NOMO-1 (cell line): ENCODE measurements at regions not wholly inside any gene's neighbourhood (a gene's known extent, or its start where the extent isn't known, plus 50 kb on each side); places are given as distances from the start of the nearest gene placed in this dataset.
A peak's percentile ranks its signal among the peaks of the same experiment; 100 is the strongest.

Experiments
- DNase-seq, 2 experiments: peaks; one replicate each; lab custom pipeline; 2025; ENCODE audit not compliant: unreplicated experiment in 2 of 2; lab: John Stamatoyannopoulos, UW

DNA sequence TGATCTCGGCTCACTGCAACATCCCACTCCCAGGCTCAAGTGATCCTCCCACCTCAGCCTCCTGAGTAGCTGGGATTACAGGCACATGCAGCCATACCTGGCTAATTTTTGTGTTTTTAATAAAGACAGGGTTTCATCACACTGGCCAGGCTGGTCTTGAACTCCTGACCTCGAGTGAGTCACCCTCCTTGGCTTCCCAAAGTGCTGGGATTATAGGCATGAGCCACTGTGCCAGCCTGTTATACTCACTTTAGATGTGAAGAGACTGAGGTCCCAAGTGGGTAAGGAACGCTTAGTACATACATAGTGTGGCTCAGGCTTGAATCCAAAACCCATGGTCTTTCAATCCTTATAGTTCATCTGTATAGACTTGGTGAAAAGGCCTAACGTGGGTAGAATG lies 63.7 kb upstream of the EPS8L3 start:
- no peak for DNase-seq

DNA sequence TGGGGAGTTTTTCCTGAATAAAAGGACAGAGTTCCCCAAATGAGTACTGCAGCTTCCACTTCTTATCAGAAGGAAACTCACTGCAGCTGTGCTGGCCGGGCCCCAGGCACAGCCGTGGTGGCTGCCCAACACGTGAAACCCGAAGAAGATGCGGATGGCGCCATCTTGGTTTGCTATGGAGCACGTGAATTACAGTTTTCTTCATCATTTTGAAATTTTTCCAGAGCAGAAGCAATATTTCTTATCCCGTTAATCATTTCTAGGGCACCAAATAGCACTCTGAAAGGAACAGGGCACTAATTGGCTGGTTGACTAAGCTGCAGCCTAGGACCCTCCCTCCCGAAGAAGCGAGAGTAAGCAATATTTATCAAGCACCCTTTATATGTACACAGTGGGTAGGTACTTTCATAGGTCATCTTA lies 63.2 kb upstream of the EPS8L3 start:
- DNase-seq: no peak

- no peak for DNase-seq
These were observed 62.7 kb upstream of the EPS8L3 start for GRCh38 chr1:109826446-109826845.

DNA sequence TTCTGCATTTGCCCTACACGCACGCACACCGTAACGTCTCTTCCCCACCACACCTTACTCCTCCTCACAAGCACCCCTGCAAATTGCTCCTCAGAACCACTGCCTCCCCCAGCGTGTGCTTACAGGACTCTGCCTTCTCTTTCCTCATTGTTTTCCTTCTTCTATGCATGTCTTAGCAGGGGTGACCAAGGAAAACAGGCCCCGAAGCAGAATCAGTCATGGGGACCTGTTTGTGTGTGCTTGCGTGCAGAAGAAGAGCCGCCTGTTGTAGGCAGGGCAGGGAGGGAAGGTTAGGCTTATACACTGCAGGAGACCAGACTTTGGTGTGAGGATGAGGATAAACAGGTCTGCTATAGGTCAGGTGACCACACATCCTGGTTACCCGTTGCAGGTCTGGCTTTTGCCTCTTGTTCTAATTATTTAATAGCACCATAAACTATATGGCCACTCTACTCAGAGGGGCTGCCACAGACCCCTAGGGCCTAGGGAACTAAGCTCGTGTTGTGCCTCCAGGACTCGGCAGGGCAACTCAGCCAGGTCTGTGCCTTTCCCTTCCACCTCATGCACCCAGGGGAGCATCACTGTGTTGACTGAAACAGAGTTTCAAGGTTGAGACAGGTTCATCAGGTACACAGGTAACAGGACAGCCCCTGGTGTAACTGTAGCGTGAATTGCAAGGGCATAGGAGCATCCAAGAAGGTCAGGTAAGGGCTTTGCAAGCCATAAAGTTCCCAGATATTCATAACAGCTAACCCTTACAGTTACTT lies 60.8 kb upstream of the EPS8L3 start:
- no peak for DNase-seq

DNA sequence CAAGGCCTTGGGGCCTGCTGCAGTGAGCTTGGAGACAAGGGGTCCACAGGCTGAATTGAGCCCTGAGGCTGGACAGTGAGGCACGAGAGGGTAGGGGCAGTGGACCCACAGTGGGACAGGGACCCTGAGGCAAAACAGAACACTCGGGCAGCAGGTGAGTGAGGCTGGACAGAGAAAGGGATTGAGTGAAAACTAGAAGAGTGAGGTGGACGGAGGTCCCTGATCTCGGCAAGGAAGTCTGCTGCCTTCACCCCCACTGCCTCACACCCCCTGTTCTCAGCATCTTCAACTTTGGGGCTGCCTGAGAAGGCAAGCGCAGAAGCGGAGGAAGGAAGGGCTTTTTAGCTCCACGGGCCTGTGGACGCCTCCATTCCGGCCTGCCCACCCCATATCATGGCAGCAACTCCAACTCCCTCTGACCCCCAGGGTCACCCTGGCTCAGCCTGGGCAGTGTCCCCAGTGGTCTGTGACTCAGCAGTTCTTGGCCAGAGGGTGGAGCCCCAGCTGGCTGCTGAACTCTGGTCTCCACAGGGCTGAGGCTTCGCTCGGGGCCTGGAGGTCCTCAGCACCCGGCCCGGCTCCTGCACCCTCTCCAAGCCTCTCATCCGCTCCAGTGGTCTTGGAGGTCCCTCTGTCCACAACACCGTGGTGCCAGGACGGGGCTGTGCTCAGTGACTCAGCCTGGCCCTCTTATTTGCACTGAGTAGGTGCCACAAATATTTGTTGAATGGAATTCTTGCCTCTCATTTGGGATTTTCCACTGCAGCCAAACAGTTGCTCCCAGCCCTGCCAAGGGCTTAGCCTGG lies 60.0 kb upstream of the EPS8L3 start:
- no peak for DNase-seq

DNA sequence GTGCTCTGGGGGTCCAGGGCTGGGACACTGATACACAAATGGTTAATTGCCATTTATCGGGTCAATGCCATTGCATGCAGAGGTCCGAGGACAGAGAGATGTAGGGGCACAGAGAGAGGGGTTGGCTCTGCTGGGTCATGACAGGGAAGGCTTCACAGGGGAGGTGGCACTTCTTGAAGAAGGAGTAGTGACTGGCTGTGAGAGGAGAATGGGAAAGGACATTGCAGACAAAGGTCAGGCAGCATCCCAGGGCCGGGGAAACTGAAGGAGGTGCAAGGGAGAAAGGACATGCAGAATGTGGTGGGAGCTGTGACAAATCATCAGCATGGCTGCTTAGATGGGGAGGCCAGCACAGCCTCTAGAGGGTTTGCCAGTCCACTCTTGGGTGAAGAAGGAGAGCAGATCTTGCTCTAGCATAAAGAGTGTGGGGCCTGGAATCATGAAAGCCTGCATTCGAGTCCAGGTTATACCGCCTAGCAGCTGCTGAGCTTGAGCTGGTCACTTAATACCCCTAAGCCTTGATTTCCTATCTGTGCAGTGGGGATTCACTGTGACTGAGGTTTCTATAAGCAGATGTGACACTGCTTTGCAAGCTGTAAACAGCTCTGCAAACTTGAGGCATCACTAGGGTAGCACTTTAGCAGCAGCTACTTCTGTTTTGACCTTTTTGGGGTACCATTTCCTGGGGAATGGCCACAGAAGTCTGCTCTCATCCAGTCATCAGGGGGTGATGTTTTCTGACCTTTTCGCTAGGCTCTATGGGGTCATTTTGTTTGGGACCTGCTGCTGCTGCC lies 59.2 kb upstream of the EPS8L3 start:
- no peak for DNase-seq

GRCh38 chr1:109821831-109822745 lies 58.4 kb upstream of the EPS8L3 start:
- no peak for DNase-seq

- DNase-seq: no peak
These were observed 57.5 kb upstream of the EPS8L3 start for GRCh38 chr1:109821221-109821669.

GRCh38 chr1:109819906-109820305 lies 56.2 kb upstream of the EPS8L3 start:
- no peak for DNase-seq

DNA sequence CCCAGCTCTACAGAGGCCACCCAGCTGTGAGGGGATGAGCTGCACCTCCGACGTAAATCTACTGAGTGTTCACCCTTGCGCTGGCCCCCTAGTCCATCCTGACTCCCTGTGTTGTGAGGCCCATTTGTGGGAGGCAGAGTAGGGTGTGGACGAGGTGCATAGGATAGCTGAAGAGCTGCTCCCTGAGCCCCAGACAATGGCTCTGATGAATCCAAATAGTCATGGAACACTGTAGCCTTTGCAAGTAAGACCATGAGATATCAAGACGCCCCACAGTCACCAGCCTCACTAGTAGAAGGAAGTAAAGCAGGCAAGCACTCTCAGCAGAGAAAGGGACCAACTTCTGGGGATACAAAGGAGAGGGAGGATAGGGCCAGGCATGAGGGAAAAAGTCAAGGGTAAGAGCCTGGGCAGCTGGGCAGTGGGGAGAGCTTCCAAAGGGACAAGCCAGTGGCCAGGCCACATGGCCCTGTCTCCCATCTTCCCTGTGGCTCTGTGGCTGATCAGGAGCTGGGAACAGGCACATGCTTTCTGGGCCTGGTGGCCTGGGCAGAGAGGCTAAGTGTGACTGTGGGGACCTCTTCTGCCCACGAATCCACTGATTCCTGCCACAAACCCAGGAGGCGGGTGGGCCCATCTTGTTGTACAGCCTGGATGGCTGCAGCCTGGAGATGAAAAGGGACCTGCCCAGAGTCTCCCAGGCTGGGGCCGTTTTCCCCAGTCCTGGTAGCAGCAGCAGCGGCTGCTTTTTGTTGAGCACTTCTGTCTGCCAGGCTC lies 55.5 kb upstream of the EPS8L3 start:
- DNase-seq: no peak

- no peak for DNase-seq
These were observed 54.7 kb upstream of the EPS8L3 start for GRCh38 chr1:109818271-109818987.

- DNase-seq: no peak
These were observed 54.2 kb upstream of the EPS8L3 start for GRCh38 chr1:109817881-109818270.

GRCh38 chr1:109816975-109817535 lies 53.3 kb upstream of the EPS8L3 start:
- no peak for DNase-seq

DNA sequence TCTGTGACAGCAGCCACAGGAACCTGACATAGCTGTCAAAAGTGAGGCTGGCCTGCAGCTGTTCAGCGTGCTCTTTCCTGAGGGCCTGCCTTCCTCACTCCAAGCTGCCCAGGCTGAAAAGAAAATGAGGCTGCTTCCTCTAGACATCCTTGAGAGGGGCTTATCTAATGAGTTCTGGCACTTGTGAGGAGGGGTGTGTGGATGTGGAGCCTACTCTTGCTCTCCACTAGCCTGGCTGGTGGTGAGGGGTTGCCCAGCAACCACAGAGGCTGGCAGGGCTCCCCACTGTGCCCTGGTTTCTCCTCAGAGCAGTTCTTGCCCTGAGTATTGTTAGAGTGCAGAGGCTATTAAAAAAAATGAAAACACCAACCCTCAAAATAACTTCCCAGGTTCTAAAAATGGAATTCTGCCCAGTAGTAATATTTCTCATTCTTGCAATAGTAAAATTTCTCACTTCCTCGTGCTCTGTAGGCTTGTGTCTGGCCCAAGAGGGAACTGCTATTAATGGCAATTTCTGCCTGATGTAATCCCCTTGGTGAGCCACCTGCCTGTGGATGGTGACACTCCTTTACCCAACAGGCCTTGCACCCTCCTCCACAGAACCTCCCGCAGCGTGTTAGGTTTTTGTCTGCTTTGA lies 52.6 kb upstream of the EPS8L3 start:
- DNase-seq: peak; percentile 94 to 97

- DNase-seq: no peak
These were observed 52.1 kb upstream of the EPS8L3 start for GRCh38 chr1:109815809-109816174.

DNA sequence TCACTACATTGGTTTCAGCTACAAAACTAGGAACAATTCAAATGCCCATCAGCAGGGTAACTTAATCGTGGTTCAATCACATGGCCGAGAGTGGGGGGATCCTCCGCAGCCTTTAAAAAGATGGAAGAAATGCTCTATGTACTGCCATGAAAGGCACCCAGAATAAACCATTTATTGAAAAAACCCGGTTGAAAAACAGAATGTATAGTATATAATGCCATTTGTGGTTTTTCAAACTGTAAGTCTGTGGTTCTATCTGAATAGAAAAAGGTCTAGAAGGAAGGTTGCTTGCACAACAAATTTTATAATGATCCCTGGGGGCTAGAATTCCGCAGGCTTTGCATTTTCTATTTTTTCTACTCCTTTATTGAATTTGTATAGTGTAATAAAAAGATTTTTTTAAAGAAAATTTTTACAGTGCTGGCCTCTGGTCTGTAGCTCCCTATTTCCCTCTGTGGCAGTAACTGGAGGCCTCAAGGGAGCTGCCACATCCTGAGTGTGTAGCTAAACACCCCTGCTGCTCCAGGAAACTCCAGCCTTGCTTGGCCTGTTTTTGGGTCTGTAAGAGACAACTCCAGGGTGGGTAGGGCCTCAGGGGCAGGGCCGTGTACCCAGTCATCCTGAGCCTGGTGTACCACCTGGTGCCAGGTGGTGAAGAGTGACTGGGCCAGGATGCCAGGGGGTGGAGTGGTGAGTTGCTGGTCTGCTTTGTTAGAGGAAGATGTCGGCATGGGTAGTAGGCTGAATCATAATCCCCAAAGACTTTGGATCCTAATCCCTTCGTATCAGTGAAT lies 51.5 kb upstream of the EPS8L3 start:
- peak in 1 of 2 experiments; percentile 33 for DNase-seq

DNA sequence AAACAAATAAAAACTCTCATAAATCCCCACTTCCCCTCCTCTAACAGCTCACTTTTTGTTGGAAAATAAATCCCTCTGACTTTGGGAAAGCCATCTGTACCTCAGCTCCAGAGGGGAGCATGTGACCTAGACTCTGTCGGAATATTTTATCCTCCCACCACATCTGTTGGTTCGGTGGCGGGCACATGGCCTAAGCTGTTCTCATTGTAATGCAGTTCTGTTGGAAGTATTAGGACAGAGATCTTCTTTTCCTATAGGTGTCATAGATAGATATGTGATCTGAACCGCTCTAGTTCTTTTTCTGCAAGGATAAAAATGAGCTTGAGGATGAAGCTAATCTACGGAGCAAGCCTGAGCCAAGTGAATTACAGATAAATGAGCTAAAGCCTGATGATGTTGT lies 50.5 kb upstream of the EPS8L3 start:
- DNase-seq: no peak
